Muscle layer of colon (tissue), 2 donors: ENCODE measurements at regions not wholly inside any gene's neighbourhood (a gene's known extent, or its start where the extent isn't known, plus 50 kb on each side); places are given as distances from the start of the nearest gene placed in this dataset.
"Not testable (repeated sequence)": the region's sequence is repeated elsewhere in the genome, so short reads cannot be mapped to it uniquely, and the experiment has no call there.

Source experiments
- H3K27ac ChIP-seq: one replicate; pipeline ENCODE4 v1.7.0; 2013; ENCODE audit warnings: low read depth, mild to moderate bottlenecking, low read length, moderate library complexity
- H3K27me3 ChIP-seq, 2 donors: one replicate each; pipeline ENCODE4 v1.7.0; 2013; ENCODE audit warnings: low read length in 2 of 2, mild to moderate bottlenecking in 2 of 2; ENCODE audit not compliant: insufficient read depth in 2 of 2, control insufficient read depth in 1 of 2
- H3K36me3 ChIP-seq: one replicate; pipeline ENCODE4 v1.7.0; 2013; ENCODE audit warnings: mild to moderate bottlenecking, low read length; ENCODE audit not compliant: insufficient read depth
- H3K4me1 ChIP-seq: one replicate; pipeline ENCODE4 v1.7.0; 2013; ENCODE audit warnings: mild to moderate bottlenecking, low read length; ENCODE audit not compliant: insufficient read depth
- H3K4me3 ChIP-seq, 2 donors: one replicate each; pipeline ENCODE4 v1.7.0; 2013; ENCODE audit warnings: low read length in 2 of 2, low read depth in 1 of 2, mild to moderate bottlenecking in 1 of 2, moderate library complexity in 1 of 2
- H3K9ac ChIP-seq: one replicate; pipeline ENCODE4 v1.7.0; 2013; ENCODE audit warnings: low read length
- H3K9me3 ChIP-seq: one replicate; pipeline ENCODE4 v1.7.0; 2013; ENCODE audit warnings: mild to moderate bottlenecking, low read length
- donor health status: abdominal sarcoma.
- donor health status: Adenocarcinoma of cecum.

DNA sequence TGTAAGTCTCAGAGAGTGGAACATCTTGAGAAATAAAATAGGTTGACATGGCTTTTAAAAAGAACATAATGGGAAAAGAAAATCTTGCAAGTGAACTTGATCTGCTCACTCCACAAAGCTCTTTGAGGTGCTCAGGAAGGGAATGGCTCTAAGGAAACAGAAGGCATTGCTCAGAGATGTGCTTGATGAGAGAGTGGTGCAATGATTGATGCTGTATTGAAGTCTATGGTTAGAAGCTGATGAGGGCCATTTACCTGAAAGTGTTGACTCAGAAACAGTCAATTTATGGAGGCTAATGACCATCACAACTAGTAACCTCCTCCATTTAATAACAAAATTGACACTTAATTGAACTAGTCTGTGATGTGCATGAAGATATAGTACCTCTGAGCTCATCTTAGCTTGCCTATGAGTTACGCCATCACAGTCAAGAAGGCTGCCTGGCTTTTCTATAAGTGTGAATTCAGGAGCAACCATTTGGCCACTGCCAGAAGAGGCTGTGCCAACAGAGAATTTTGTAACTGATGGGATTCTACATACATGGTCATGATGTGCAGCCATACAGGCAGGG is 639.1 kb downstream of the JRKL start:
- no peaks in the 10 kb centered on the region for H3K4me1 ChIP-seq
- H3K27me3 ChIP-seq, result no peaks in the 10 kb centered on the region
- H3K4me3 ChIP-seq, result no peak overlapping the region
- no peak overlapping the region for H3K27ac ChIP-seq
- H3K9me3 ChIP-seq, result no peaks in the 10 kb centered on the region
- H3K36me3 ChIP-seq, result no peaks in the 10 kb centered on the region
- H3K9ac ChIP-seq, result no peak overlapping the region

DNA sequence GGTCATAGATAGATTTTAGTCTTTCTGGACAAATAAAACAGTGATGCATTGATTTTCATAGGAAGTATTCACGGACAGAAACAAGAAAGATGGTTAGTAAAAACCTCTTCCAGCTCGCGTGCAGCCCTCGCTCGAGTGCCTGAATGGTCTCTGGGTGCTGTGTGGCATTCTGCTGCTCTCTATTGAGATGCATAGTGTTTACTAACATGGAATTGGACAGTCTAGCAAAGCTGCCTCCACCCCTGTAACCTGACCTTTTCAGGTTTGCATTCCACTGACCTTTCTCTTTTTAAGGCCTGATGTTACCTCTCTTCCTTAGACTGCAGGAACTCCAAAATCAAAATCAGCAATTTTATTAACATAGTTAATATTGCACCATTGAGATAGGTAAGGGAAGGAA is 643.4 kb downstream of the JRKL start:
- H3K9me3 ChIP-seq, result no peaks in the 10 kb centered on the region
- no peaks in the 10 kb centered on the region for H3K4me1 ChIP-seq
- H3K9ac ChIP-seq, result no peak overlapping the region
- H3K27me3 ChIP-seq, result no peaks in the 10 kb centered on the region
- H3K36me3 ChIP-seq, result no peaks in the 10 kb centered on the region
- H3K4me3 ChIP-seq, result no peak overlapping the region
- no peak overlapping the region for H3K27ac ChIP-seq

DNA sequence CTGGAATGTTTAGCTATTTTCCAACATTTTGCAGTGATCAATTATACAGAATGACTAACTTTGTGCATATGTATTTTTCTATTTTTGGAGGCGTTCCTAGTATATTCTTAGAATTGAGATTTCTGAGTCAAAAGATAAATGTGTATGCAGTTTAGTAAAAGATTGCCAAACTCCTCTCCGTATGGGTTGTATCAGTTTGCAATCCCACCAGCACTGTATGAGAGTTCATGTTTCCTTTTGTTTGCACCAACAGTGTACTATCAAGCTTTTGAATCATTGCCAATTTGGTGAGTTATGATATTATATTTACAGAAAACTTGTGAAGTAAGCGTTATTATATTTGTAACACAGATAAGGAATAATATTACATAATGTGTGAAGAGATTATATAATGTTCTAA is 658.7 kb downstream of the JRKL start:
- no peaks in the 10 kb centered on the region for H3K4me1 ChIP-seq
- no peaks in the 10 kb centered on the region for H3K9me3 ChIP-seq
- no peak overlapping the region for H3K27ac ChIP-seq
- no peaks in the 10 kb centered on the region for H3K36me3 ChIP-seq
- no peaks in the 10 kb centered on the region for H3K27me3 ChIP-seq
- H3K4me3 ChIP-seq, result no peak overlapping the region
- no peak overlapping the region for H3K9ac ChIP-seq

DNA sequence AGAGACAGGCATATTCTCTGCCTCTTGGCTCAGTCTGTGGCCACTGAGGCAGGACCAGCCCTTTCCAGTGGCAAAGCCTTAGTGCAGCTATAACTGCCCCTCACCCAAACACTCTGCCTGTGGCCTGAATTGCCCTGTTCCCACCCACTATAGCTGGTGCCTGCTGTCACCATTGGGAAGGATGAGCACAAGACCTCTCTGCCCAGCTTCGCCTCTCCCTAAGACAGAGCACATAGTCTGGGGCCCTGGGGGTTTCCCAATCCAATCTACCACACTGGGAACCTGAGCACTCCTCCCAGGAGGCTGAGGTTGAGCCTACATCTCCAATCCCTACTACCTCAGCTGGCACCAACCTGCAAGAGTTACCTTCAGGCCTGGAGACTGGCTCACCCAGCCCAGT is 670.4 kb downstream of the JRKL start:
- Histone ChIP-seq H3K36me3 (no peaks in the 10 kb centered on the region), H3K9ac (no peak overlapping the region), H3K4me3 (no peak overlapping the region), H3K9me3 (no peaks in the 10 kb centered on the region), H3K27ac (no peak overlapping the region), H3K4me1 (no peaks in the 10 kb centered on the region), H3K27me3 (no peaks in the 10 kb centered on the region)

DNA sequence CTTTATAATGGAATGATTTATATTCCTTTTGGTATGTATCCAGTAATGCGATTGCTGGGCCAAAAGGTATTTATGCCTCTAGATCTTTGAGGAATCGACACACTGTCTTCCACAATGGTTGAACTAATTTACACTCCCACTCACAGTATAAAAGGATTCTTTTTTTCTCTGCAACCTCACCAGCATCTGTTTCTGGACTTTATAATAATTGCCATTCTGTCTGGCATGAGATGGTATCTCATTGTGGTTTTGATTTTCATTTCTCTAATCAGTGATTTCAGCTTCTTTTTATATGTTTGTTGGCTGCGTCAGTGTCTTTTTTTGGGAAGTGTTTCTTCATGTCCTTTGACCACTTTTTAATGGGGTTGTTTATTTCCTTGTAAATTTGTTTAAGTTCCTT is 679.3 kb downstream of the JRKL start:
- no peaks in the 10 kb centered on the region for H3K4me1 ChIP-seq
- peaks cover 8% of the 10 kb centered on the region for H3K9me3 ChIP-seq
- no peak overlapping the region for H3K4me3 ChIP-seq
- H3K27me3 ChIP-seq, result no peaks in the 10 kb centered on the region
- H3K9ac ChIP-seq, result no peak overlapping the region
- no peak overlapping the region for H3K27ac ChIP-seq
- H3K36me3 ChIP-seq, result no peaks in the 10 kb centered on the region

DNA sequence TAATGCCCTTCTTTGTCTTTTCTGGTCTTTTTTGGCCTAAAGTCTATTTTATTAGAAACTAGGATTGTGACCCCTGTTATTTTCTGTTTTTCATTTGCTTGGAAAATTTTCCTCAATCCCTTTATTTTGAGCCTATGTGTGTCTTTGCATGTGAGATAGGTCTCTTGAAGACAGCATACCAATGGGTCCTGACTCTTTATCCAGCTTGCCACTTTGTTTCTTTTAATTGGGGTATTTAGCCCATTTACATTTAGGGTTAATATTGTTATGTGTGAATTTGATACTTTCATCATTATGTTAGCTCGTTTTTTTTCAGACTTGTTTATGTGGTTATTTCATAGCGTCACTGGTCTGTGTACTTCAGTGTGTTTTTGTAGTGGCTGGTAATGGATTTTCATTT is 682.6 kb downstream of the JRKL start:
- Histone ChIP-seq H3K9ac (no peak overlapping the region), H3K27me3 (no peaks in the 10 kb centered on the region), H3K4me1 (no peaks in the 10 kb centered on the region), H3K36me3 (no peaks in the 10 kb centered on the region), H3K9me3 (peaks cover 8% of the 10 kb centered on the region), H3K27ac (no peak overlapping the region), H3K4me3 (no peak overlapping the region)

DNA sequence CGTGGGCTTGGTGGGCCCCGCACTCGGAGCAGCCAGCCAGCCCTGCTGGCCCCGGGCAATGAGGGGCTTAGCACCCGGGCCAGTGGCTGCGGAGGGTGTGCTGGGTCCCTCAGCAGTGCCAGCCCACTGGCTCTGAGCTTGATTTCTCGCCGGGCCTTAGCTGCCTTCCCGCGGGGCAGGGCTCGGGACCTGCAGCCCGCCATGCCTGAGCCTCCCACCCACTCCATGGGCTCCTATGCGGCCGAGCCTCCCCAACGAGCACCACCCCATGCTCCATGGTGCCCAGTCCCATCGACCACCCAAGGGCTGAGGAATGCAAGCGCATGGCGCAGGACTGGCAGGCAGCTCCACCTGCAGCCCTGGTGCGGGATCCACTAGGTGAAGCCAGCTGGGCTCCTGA is 686.9 kb downstream of the JRKL start:
- not testable (repeated sequence) for H3K27ac ChIP-seq, H3K4me1 ChIP-seq, H3K9me3 ChIP-seq, H3K27me3 ChIP-seq, H3K36me3 ChIP-seq, H3K9ac ChIP-seq, H3K4me3 ChIP-seq

DNA sequence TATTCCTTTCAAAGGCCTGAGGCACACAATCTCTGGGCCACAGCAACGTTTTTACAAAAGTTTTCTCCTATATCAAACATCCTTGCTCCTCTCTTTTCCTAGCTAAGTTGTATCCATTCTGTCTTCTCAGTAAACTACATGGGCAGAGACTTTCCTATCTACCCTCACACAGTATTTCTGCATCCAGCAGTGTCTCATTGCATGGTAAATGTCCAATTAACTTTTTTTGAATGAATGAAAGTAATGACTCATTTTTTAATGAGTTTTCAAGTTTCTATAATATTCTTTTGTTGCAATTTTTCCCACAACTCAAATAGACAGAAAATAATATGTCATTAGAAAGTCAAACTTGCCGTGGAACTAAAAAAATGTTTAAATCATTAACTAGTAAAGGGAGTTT is 688.6 kb downstream of the JRKL start:
- no peak overlapping the region for H3K4me3 ChIP-seq
- H3K4me1 ChIP-seq, result no peaks in the 10 kb centered on the region
- H3K9ac ChIP-seq, result no peak overlapping the region
- H3K27me3 ChIP-seq, result no peaks in the 10 kb centered on the region
- H3K9me3 ChIP-seq, result no peaks in the 10 kb centered on the region
- H3K27ac ChIP-seq, result no peak overlapping the region
- H3K36me3 ChIP-seq, result no peaks in the 10 kb centered on the region

DNA sequence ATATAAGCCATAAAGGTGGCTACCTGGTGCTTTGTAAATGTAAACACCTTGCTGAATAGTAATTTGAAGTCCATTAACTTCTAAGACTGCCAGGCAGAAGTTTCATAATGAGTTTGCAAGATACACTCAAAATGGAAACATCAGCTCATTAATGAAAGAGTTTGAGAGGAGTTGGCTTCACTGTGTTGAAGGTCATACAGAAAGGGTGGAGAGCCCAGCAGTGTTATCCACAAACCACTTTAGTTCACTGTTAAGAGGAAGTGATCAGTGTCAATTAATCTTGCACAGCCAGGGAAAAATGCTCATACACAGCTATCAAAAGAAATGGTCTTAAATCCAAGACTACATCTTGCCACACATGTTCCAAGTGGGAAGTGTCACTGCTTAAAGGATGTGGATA is 689.4 kb downstream of the JRKL start:
- no peak overlapping the region for H3K27ac ChIP-seq
- H3K9ac ChIP-seq, result no peak overlapping the region
- no peaks in the 10 kb centered on the region for H3K4me1 ChIP-seq
- H3K27me3 ChIP-seq, result no peaks in the 10 kb centered on the region
- H3K9me3 ChIP-seq, result no peaks in the 10 kb centered on the region
- H3K36me3 ChIP-seq, result no peaks in the 10 kb centered on the region
- no peak overlapping the region for H3K4me3 ChIP-seq

DNA sequence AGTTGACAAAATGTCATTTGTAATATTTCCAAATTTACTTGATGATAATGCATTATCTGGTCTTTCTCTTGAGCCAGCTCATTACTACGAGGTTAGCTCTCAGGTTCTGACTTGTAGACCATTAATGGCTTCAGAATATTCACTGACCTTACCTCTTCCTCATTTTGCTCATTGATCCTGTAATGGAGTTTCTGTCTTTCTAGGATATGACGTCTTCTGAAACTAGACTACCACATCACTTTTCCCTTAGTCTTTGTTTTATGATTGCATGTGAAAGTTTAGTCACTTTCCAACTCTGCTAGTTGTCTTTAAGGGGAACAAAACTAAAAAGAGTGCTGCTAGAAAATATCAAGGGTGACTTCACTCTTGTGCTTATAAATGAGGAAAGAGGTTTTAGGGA is 697.6 kb downstream of the JRKL start:
- Histone ChIP-seq H3K4me1 (no peaks in the 10 kb centered on the region), H3K36me3 (no peaks in the 10 kb centered on the region), H3K9me3 (no peaks in the 10 kb centered on the region), H3K27me3 (no peaks in the 10 kb centered on the region), H3K9ac (no peak overlapping the region), H3K4me3 (no peak overlapping the region), H3K27ac (no peak overlapping the region)

DNA sequence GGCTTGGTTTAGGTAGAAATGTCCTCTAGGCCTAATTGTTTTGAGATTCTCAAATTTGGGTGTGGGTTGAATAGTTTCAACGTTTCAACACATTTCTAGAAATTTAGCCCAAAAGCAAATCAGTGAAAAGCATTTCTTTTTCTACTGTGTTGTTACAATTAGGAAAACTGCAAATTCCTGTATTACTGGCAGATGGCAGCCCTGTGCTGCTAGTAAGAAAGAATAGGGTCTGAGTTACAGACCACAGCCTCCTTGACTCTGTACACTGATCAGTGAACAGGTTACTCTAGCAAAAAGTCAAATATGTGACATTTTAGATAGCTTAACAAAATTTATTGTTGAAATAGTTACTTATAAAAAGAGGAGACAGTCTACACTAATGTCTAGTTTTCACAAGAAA is 703.0 kb downstream of the JRKL start:
- Histone ChIP-seq H3K36me3 (no peaks in the 10 kb centered on the region), H3K27me3 (no peaks in the 10 kb centered on the region), H3K4me3 (no peak overlapping the region), H3K4me1 (no peaks in the 10 kb centered on the region), H3K9me3 (no peaks in the 10 kb centered on the region), H3K27ac (no peak overlapping the region), H3K9ac (no peak overlapping the region)

DNA sequence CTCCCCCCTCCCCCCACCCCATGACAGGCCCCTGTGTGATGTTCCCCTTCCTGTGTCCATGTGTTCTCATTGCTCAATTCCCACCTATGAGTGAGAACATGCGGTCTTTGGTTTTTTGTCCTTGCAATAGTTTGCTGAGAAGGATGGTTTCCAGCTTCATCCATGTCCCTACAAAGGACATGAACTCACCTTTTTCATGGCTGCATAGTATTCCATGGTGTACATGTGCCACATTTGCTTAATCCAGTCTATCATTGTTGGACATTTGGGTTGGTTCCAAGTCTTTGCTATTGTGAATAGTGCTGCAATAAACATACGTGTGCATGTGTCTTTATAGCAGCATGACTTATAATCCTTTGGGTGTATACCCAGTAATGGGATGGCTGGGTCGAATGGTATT is 712.4 kb downstream of the JRKL start:
- not testable (repeated sequence) for H3K4me3 ChIP-seq, H3K27me3 ChIP-seq, H3K4me1 ChIP-seq, H3K9me3 ChIP-seq, H3K27ac ChIP-seq, H3K9ac ChIP-seq, H3K36me3 ChIP-seq
